ENCODE measurements at regions not wholly inside any gene's neighbourhood (a gene's known extent, or its start where the extent isn't known, plus 50 kb on each side); places are given as distances from the start of the nearest gene placed in this dataset.

DNA sequence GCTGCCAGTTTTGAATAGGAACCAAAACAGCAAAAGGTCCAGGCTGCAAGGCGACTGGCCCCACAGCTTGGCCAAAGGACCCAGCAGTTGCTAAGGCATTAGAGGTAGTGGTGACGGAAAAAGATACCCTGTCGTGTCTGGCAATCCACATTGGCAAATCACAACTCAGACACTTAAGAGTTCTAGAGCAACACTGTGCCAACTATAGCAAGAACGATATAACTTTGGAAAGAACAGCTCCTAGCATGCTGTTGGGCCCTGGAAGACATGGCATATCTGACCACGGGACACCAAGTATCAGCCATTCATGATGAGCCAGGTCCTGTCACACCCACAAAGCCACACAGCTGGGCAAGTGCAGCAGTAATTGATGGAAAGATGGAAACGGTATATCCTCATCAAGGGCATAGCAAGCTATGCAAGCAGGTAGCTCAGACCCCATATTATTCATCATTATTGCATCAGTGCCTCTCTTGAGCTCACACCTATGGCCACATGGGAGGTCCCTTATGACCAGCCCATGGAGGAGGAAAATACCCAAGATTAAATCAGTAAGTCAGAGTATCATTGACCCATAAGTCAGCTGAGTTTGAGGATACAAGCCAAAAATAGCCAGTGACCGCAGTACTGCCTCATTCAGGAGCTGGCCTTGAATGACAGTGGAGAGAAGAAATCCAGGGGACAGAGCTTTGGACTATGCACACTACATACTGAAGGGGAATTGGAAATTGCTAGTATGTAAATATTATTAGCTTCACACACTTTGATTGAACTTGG lies 221.2 kb downstream of the SETD4 start:
- TF ChIP-seq POLR2AphosphoS5 (IDR thresholded peaks at IDR 0.05) (no peak), CTCF (IDR thresholded peaks at IDR 0.05 in 8 of 11, conservative IDR thresholded peaks at IDR 0.05 in 3 of 11) (no peak)

Data from spleen (tissue), 7 donors.